Uterus (tissue), 3 donors: ENCODE measurements at regions not wholly inside any gene's neighbourhood (a gene's known extent, or its start where the extent isn't known, plus 50 kb on each side); places are given as distances from the start of the nearest gene placed in this dataset.

Experiments
- DNase-seq, 2 donors: peaks; one replicate each; pipeline ENCODE4 v3.0.0-alpha.2; 2019 to 2020
- H3K27ac ChIP-seq, 2 donors: fragments of 200-600 bp; sonication (generic); 1 replicate in 1 of 2; 2 replicates in 1 of 2; pipeline ENCODE4 v1.5.1; 2016 to 2018
- H3K27me3 ChIP-seq, 2 donors: fragments of 200-600 bp; sonication (generic); one replicate each; pipeline ENCODE4 v1.5.1; 2018 to 2019; ENCODE audit warnings: control low read depth in 1 of 2
- H3K36me3 ChIP-seq, 2 donors: fragments of 200-600 bp; sonication (generic); one replicate each; pipeline ENCODE4 v1.5.1; 2019; ENCODE audit warnings: control low read depth in 1 of 2
- H3K4me1 ChIP-seq, 2 donors: fragments of 200-600 bp; sonication (generic); one replicate each; pipeline ENCODE4 v1.5.1; 2018 to 2019; ENCODE audit warnings: control low read depth in 1 of 2
- H3K4me3 ChIP-seq, 2 donors: fragments of 200-600 bp; sonication (generic); 1 replicate in 1 of 2; 2 replicates in 1 of 2; pipeline ENCODE4 v1.5.1; 2018 to 2019; ENCODE audit warnings: mild to moderate bottlenecking in 1 of 2
- H3K9me3 ChIP-seq, 2 donors: fragments of 200-600 bp; sonication (generic); one replicate each; pipeline ENCODE4 v1.5.1; 2019; ENCODE audit warnings: control low read depth in 1 of 2
- POLR2A ChIP-seq, 2 donors: fragments of 450-650 bp; IDR thresholded peaks; one replicate each; pipeline ENCODE4 v1.6.1; 2016; ENCODE audit warnings: antibody characterized with exemption in 2 of 2, mild to moderate bottlenecking in 1 of 2, moderate library complexity in 1 of 2
- intact Hi-C: fragments of 100-400 bp; cut with DNase I; formaldehyde crosslinking; loops from one replicate; pipeline ENCODE4 v1.15.1; 2023; ENCODE audit warnings: low total_unique reads
- TF ChIP-seq, protein P1 (sequence below), 4 experiments: fragments of 200-600 bp in 2 of 4; fragments of 450-650 bp in 2 of 4; sonication (generic) in 2 of 4; IDR thresholded peaks; one replicate each; pipeline ENCODE4 v1.5.1; 2016 to 2019; ENCODE audit warnings: antibody characterized with exemption in 4 of 4, mild to moderate bottlenecking in 2 of 4, moderate library complexity in 1 of 4
- donor health status: DM: yes; HTN: yes; CAD: no.

DNA sequence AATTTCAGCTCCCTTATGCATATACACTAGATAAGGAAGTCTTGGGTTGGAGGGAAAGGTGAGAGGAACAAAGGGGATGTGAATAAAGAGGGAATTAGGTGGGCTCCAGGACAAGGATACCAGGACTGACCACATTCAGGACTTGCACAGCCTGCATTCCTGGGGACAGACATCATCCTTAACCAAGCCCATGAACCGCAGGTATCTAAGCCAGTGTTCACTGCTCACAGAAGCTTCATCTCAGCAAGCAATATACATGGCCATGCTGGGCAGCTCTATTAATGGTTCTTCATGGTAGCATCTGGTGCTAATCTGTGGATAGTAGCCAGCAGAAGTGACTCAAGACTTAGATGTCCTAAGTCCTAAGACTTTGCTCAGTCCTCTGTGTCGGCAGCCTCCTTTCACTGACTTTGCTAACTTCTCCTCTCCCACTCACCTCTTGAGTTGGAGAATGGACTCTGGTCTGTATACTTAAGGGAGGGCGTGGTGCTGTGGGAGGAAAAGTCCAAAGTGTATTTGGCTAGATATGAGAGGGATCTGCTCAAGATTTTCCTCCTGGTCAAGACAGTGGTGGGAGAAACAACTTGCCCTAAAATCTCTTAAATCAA, 136.1 kb downstream of the ASCL1 start:
- no peak for DNase-seq
- intact Hi-C loops: no loop called here
- TF ChIP-seq POLR2A (IDR thresholded peaks at IDR 0.05): no peak
- TF ChIP-seq, protein P1, sequence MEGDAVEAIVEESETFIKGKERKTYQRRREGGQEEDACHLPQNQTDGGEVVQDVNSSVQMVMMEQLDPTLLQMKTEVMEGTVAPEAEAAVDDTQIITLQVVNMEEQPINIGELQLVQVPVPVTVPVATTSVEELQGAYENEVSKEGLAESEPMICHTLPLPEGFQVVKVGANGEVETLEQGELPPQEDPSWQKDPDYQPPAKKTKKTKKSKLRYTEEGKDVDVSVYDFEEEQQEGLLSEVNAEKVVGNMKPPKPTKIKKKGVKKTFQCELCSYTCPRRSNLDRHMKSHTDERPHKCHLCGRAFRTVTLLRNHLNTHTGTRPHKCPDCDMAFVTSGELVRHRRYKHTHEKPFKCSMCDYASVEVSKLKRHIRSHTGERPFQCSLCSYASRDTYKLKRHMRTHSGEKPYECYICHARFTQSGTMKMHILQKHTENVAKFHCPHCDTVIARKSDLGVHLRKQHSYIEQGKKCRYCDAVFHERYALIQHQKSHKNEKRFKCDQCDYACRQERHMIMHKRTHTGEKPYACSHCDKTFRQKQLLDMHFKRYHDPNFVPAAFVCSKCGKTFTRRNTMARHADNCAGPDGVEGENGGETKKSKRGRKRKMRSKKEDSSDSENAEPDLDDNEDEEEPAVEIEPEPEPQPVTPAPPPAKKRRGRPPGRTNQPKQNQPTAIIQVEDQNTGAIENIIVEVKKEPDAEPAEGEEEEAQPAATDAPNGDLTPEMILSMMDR (IDR thresholded peaks at IDR 0.05): no peak
- Histone ChIP-seq H3K36me3 (no peaks in the 10 kb centered on the region), H3K27me3 (no peaks in the 10 kb centered on the region), H3K4me3 (no peak overlapping the region), H3K4me1 (no peaks in the 10 kb centered on the region), H3K9me3 (no peaks in the 10 kb centered on the region), H3K27ac (no peak overlapping the region)

DNA sequence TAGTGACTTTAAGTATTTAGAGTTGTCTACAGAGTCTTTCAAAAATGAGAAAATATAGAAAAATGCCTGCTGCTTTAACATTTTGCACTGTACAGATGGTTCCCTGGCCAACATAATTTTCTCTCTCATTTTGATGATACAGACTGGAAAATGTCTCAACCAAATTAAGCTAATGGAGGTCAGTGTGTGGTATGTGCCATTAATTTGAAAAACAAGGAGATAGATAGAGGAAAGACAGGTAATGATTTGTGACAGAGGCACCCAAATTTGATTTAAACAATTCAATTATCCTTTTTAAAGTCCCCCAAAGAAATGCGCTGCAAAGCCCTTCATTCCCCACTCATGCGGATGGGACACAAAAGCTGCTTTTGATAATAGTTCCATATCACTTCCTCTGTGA, 140.0 kb downstream of the ASCL1 start:
- Histone ChIP-seq H3K27me3 (no peaks in the 10 kb centered on the region), H3K4me3 (no peak overlapping the region), H3K4me1 (no peaks in the 10 kb centered on the region), H3K9me3 (no peaks in the 10 kb centered on the region), H3K27ac (no peak overlapping the region), H3K36me3 (no peaks in the 10 kb centered on the region)
- TF ChIP-seq, protein P1 (IDR thresholded peaks at IDR 0.05): no peak
- no peak for DNase-seq
- intact Hi-C loops: no loop called here

DNA sequence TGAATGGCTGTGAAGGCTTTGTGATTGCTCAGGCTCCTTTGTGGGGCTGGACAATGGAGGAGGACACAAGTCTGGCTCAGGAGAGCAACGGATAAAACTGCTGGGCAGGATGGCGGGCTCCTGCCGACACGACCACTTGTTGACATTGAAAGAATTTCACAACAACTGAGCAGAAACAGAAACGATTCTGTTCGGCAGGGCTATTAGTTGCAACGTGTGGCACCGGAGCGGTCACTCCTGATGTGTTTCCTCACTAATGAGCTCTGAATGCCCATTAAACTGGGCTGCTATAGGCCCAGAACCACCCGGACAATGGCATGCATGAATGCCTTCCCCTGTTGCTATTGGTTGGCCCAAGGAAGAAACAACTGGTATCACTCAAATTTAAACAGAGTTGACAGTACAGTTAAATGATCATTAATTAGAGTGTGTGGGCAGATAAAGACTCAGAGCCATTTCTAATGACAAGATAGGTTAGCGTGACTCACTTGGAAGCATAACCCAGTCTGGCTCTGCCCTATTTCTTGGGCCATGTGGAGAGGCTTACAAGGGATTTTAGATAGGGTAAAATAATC, 142.9 kb downstream of the ASCL1 start:
- Histone ChIP-seq H3K27me3 (no peaks in the 10 kb centered on the region), H3K36me3 (no peaks in the 10 kb centered on the region), H3K9me3 (no peaks in the 10 kb centered on the region), H3K4me1 (no peaks in the 10 kb centered on the region), H3K4me3 (no peak overlapping the region), H3K27ac (no peak overlapping the region)
- DNase-seq: no peak
- no peak for TF ChIP-seq POLR2A (IDR thresholded peaks at IDR 0.05)
- TF ChIP-seq, protein P1 (IDR thresholded peaks at IDR 0.05): no peak
- intact Hi-C loops: no loop called here

DNA sequence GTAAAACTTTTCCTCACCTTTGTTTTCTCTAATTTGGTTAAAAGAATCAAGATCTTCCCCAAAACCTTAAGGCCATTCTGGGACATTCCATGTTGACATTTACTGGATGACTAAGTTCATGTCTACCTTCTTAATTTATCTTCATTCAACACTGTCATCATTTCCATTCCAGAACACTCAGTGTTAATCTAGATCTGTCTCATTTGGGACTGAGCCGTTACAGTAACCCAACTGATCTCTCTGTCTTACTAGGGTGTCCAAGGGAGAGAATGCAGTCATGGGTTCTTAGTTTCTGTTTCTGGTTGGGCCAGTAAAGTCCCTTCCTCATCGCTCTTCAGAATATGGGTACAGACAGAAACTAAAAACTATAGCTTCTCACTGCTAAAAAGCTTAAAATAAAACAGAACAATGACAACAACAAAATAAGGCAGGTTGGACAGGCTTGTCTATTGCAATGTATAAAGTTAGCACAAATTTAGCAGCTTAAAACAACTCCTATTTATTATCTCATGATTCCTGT, 144.8 kb downstream of the ASCL1 start:
- DNase-seq: no peak
- intact Hi-C loops: no loop called here
- no peak for TF ChIP-seq POLR2A (IDR thresholded peaks at IDR 0.05)
- Histone ChIP-seq H3K36me3 (no peaks in the 10 kb centered on the region), H3K4me3 (no peak overlapping the region), H3K27ac (no peak overlapping the region), H3K4me1 (no peaks in the 10 kb centered on the region), H3K27me3 (no peaks in the 10 kb centered on the region), H3K9me3 (no peaks in the 10 kb centered on the region)

DNA sequence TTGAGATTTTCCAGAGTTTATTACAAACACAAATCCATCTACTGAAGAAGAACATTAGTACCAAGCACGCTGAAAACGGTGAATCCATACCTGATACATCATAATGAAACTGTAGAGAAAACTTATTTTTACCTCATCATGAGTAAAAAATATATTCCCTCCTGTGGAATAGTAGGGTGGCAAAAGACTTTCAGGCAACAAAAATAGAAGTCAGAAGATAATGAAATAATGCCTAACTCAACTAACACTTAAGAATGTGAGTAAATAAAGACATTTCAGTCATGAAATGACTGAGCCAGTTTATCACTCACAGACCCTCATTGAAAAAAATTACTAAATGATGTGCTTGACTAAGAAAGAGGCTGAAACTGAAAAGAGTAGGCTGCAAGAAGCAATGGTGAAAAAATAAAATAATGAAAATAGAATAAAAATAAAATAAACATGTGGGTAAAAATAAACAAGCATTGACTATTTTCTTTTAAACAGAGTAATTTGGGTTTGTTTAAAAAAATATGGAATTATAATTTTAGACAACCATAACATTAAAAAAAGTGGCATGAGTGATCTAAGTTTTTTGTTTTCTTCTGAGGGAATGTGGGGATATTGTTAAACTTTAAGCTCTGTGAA, 148.6 kb downstream of the ASCL1 start:
- Histone ChIP-seq H3K36me3 (no peaks in the 10 kb centered on the region), H3K4me3 (no peak overlapping the region), H3K9me3 (no peaks in the 10 kb centered on the region), H3K27me3 (no peaks in the 10 kb centered on the region), H3K4me1 (no peaks in the 10 kb centered on the region), H3K27ac (no peak overlapping the region)
- intact Hi-C loops: no loop called here
- TF ChIP-seq, protein P1 (IDR thresholded peaks at IDR 0.05): no peak
- no peak for TF ChIP-seq POLR2A (IDR thresholded peaks at IDR 0.05)
- DNase-seq: no peak
